ENCODE measurements at regions not wholly inside any gene's neighbourhood (a gene's known extent, or its start where the extent isn't known, plus 50 kb on each side); places are given as distances from the start of the nearest gene placed in this dataset.

- TF ChIP-seq CEBPB (IDR thresholded peaks at IDR 0.05) (no peak), TAF1 (IDR thresholded peaks at IDR 0.05; ENCODE audit: low read depth) (no peak)
Observed at GRCh38 chr6:84576029-84576428, 188.4 kb downstream of the TBX18 start.

- TF ChIP-seq ZBTB7A (IDR thresholded peaks at IDR 0.05; ENCODE audit: low read depth): no peak
- no peak for TF ChIP-seq EGR1 (IDR thresholded peaks at IDR 0.05)
- no peak for TF ChIP-seq EP300 (IDR thresholded peaks at IDR 0.05; ENCODE audit: borderline replicate concordance)
- no peak for TF ChIP-seq TCF12 (IDR thresholded peaks at IDR 0.05; ENCODE audit: low read depth)
- no peak for TF ChIP-seq YY1 (IDR thresholded peaks at IDR 0.05; ENCODE audit: low read depth)
- TF ChIP-seq RAD21 (IDR thresholded peaks at IDR 0.05; ENCODE audit: low read depth): no peak
- TF ChIP-seq, protein P1, sequence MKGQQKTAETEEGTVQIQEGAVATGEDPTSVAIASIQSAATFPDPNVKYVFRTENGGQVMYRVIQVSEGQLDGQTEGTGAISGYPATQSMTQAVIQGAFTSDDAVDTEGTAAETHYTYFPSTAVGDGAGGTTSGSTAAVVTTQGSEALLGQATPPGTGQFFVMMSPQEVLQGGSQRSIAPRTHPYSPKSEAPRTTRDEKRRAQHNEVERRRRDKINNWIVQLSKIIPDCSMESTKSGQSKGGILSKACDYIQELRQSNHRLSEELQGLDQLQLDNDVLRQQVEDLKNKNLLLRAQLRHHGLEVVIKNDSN (IDR thresholded peaks at IDR 0.05): no peak
- no peak for TF ChIP-seq CREB1 (IDR thresholded peaks at IDR 0.05; ENCODE audit: low read depth)
- TF ChIP-seq, protein P2, sequence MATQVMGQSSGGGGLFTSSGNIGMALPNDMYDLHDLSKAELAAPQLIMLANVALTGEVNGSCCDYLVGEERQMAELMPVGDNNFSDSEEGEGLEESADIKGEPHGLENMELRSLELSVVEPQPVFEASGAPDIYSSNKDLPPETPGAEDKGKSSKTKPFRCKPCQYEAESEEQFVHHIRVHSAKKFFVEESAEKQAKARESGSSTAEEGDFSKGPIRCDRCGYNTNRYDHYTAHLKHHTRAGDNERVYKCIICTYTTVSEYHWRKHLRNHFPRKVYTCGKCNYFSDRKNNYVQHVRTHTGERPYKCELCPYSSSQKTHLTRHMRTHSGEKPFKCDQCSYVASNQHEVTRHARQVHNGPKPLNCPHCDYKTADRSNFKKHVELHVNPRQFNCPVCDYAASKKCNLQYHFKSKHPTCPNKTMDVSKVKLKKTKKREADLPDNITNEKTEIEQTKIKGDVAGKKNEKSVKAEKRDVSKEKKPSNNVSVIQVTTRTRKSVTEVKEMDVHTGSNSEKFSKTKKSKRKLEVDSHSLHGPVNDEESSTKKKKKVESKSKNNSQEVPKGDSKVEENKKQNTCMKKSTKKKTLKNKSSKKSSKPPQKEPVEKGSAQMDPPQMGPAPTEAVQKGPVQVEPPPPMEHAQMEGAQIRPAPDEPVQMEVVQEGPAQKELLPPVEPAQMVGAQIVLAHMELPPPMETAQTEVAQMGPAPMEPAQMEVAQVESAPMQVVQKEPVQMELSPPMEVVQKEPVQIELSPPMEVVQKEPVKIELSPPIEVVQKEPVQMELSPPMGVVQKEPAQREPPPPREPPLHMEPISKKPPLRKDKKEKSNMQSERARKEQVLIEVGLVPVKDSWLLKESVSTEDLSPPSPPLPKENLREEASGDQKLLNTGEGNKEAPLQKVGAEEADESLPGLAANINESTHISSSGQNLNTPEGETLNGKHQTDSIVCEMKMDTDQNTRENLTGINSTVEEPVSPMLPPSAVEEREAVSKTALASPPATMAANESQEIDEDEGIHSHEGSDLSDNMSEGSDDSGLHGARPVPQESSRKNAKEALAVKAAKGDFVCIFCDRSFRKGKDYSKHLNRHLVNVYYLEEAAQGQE (IDR thresholded peaks at IDR 0.05; ENCODE audit: low read depth): no peak
- TF ChIP-seq NFIC (IDR thresholded peaks at IDR 0.05): no peak
- TF ChIP-seq FOXM1 (IDR thresholded peaks at IDR 0.05; ENCODE audit: borderline replicate concordance, low read depth): no peak
- no peak for TF ChIP-seq TEAD4 (IDR thresholded peaks at IDR 0.05)
- TF ChIP-seq CEBPB (IDR thresholded peaks at IDR 0.05): no peak
Observed at GRCh38 chr6:84575264-84575663, 189.1 kb downstream of the TBX18 start.

DNA sequence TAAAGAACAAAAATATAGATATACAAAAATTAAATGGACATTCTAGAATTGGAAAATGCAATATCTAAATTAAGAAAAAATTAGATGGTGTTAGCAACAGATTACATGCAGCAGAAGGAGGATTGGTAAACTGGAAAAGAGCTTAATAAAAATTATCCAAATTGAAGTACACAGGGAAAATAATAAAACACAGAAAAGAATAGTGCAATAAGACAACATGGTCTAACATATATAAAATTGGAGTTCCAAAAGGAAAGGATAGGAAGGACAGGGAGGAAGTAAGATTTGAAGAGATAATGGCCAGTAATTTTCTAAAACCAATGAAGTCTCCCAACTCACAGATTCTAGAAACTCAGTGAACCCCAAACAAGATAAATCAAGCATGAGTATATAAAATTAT, 194.5 kb downstream of the TBX18 start:
- no peak for TF ChIP-seq NFIC (IDR thresholded peaks at IDR 0.05)
- TF ChIP-seq EGR1 (IDR thresholded peaks at IDR 0.05): no peak
- TF ChIP-seq TCF12 (IDR thresholded peaks at IDR 0.05; ENCODE audit: low read depth): no peak
- no peak for TF ChIP-seq TAF1 (IDR thresholded peaks at IDR 0.05; ENCODE audit: low read depth)
- no peak for TF ChIP-seq EP300 (IDR thresholded peaks at IDR 0.05; ENCODE audit: borderline replicate concordance)
- no peak for TF ChIP-seq RAD21 (IDR thresholded peaks at IDR 0.05; ENCODE audit: low read depth)
- no peak for TF ChIP-seq CREB1 (IDR thresholded peaks at IDR 0.05; ENCODE audit: low read depth)

DNA sequence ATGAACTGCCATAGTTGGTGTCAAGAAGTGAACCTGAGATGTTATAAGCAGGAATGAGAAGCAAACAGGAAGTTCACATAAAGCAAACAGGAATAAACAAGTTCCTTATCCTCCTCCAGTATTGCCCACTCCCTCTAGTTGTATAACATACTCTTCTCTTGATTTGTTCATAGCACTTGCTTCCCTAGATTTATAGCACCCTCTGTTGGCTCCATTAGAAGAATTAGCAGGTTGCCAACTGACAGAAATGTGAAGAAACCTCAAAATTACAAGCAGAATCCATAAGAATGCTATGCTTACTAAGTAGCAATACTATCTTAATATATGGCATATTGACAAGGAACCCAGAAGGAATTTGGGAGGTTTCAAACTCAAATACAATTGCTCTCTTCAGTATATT, 195.4 kb downstream of the TBX18 start:
- TF ChIP-seq RAD21 (IDR thresholded peaks at IDR 0.05; ENCODE audit: low read depth) (peak; percentile 55), TAF1 (IDR thresholded peaks at IDR 0.05; ENCODE audit: low read depth) (no peak), CEBPB (IDR thresholded peaks at IDR 0.05) (no peak), TCF12 (IDR thresholded peaks at IDR 0.05; ENCODE audit: low read depth) (no peak)

DNA sequence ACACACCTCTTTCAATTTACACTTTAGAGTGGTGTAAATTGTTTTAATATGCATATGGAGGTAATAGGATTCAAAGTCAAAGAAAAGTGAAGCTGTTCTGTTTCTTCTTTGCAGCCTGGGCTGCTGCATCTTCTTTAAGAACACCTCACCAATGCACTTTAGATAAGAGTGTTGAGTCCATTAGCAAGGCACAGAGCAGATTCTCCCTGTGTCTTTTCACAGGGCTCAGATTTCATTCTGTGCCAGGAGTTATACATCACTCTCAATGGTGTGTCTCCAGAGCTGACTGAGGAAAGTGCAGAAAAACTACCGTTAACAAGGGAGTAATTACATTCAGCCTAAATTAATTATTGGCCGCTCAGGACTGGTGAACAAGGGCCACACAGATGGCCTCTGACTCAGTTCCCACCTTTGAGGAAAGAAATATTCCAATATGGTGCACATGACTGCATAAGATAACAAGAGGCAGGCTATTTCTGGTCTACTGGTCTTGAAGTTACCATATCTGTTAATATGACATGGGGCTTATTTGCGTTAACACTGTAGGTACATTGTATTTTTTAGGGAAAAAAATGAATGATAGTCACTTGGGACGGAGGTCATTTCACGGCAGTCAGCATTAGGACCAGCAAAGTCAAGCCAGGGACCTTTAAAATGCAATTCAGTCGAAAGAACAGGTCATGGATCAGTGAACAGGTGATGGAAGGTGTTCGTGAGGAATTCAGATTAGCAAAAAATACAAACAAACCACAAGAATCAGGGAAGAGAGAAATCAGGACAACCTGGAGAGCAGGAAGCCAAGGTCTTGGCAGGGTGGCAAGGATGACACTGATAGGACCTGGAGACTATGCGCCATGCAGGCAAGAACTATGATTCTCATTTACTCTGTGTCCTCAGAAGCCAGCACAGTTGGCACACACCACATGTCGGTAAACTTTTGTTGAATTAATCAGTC, 203.7 kb downstream of the TBX18 start:
- TF ChIP-seq FOXM1 (IDR thresholded peaks at IDR 0.05; ENCODE audit: borderline replicate concordance, low read depth) (no peak), EGR1 (IDR thresholded peaks at IDR 0.05) (no peak), EP300 (IDR thresholded peaks at IDR 0.05; ENCODE audit: borderline replicate concordance) (no peak), NFIC (IDR thresholded peaks at IDR 0.05) (no peak), YY1 (IDR thresholded peaks at IDR 0.05; ENCODE audit: low read depth) (no peak), TAF1 (IDR thresholded peaks at IDR 0.05; ENCODE audit: low read depth) (no peak), RAD21 (IDR thresholded peaks at IDR 0.05; ENCODE audit: low read depth) (no peak), ZBTB7A (IDR thresholded peaks at IDR 0.05; ENCODE audit: low read depth) (no peak), CEBPB (IDR thresholded peaks at IDR 0.05) (no peak)
- TF ChIP-seq, protein P3, sequence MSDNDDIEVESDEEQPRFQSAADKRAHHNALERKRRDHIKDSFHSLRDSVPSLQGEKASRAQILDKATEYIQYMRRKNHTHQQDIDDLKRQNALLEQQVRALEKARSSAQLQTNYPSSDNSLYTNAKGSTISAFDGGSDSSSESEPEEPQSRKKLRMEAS (IDR thresholded peaks at IDR 0.05): no peak
- TF ChIP-seq, protein P2 (IDR thresholded peaks at IDR 0.05; ENCODE audit: low read depth): no peak
- TF ChIP-seq, protein P1 (IDR thresholded peaks at IDR 0.05): no peak

GRCh38 chr6:84556541-84557335, 207.7 kb downstream of the TBX18 start:
- TF ChIP-seq CEBPB (IDR thresholded peaks at IDR 0.05) (no peak), CREB1 (IDR thresholded peaks at IDR 0.05; ENCODE audit: low read depth) (no peak), ZBTB7A (IDR thresholded peaks at IDR 0.05; ENCODE audit: low read depth) (no peak), NFIC (IDR thresholded peaks at IDR 0.05) (no peak), YY1 (IDR thresholded peaks at IDR 0.05; ENCODE audit: low read depth) (no peak), TCF12 (IDR thresholded peaks at IDR 0.05; ENCODE audit: low read depth) (no peak)
